ENCODE measurements at regions not wholly inside any gene's neighbourhood (a gene's known extent, or its start where the extent isn't known, plus 50 kb on each side); places are given as distances from the start of the nearest gene placed in this dataset.
"Not testable (repeated sequence)": the region's sequence is repeated elsewhere in the genome, so short reads cannot be mapped to it uniquely, and the experiment has no call there.

- peak overlapping the region; percentile 74 to 79 for H3K27ac ChIP-seq
- 19 to 45% methylated on average over 4 of the region's 4 CpGs for WGBS, 2 donors
- peaks cover 9% of the 10 kb centered on the region for H3K4me1 ChIP-seq
- no peaks in the 10 kb centered on the region for H3K27me3 ChIP-seq
- TF ChIP-seq POLR2A (IDR thresholded peaks at IDR 0.05) (no peak), CTCF (IDR thresholded peaks at IDR 0.05) (no peak)
- H3K4me3 ChIP-seq, result no peak overlapping the region
- intact Hi-C loops (cut with DNase I; ENCODE audit: low total_unique reads), result no loop called here
- no peaks in the 10 kb centered on the region for H3K36me3 ChIP-seq (ENCODE audit: low read depth, missing control alignments)
- no peaks in the 10 kb centered on the region for H3K9me3 ChIP-seq
- no peak for DNase-seq
Measured at GRCh38 chr5:154653764-154654485, 101.3 kb upstream of the LARP1 start.

GRCh38 chr5:154653418-154653763, 101.8 kb upstream of the LARP1 start:
- intact Hi-C loops (cut with DNase I; ENCODE audit: low total_unique reads), result no loop called here
- WGBS, 2 donors, result 70% methylated on average over 3 of the region's 3 CpGs; no CpG with 5 or more reads in 1 of the 2 donors
- Histone ChIP-seq H3K36me3 (ENCODE audit: low read depth, missing control alignments) (no peaks in the 10 kb centered on the region), H3K27me3 (no peaks in the 10 kb centered on the region), H3K4me1 (peaks cover 9% of the 10 kb centered on the region), H3K27ac (peak overlapping the region; percentile 74 to 79), H3K9me3 (no peaks in the 10 kb centered on the region), H3K4me3 (no peak overlapping the region)
- TF ChIP-seq POLR2A (IDR thresholded peaks at IDR 0.05) (no peak), CTCF (IDR thresholded peaks at IDR 0.05) (no peak)
- DNase-seq, result no peak

GRCh38 chr5:154652746-154653417, 102.3 kb upstream of the LARP1 start:
- intact Hi-C loops (cut with DNase I; ENCODE audit: low total_unique reads), result no loop called here
- Histone ChIP-seq H3K4me1 (peaks cover 9% of the 10 kb centered on the region), H3K27me3 (no peaks in the 10 kb centered on the region), H3K4me3 (no peak overlapping the region), H3K27ac (peak overlapping the region in 1 of 2 donors; percentile 74), H3K36me3 (ENCODE audit: low read depth, missing control alignments) (no peaks in the 10 kb centered on the region), H3K9me3 (no peaks in the 10 kb centered on the region)
- DNase-seq, result no peak
- 52 to 72% methylated on average over 5 of the region's 5 CpGs for WGBS, 2 donors
- TF ChIP-seq POLR2A (IDR thresholded peaks at IDR 0.05) (no peak), CTCF (IDR thresholded peaks at IDR 0.05) (no peak)

GRCh38 chr5:154651795-154652194, 103.4 kb upstream of the LARP1 start:
- H3K36me3 ChIP-seq (ENCODE audit: low read depth, missing control alignments); H3K27ac ChIP-seq; intact Hi-C loops (cut with DNase I; ENCODE audit: low total_unique reads); H3K9me3 ChIP-seq; DNase-seq; H3K4me1 ChIP-seq; H3K4me3 ChIP-seq; H3K27me3 ChIP-seq: not testable (repeated sequence)
- 85% methylated on average over 5 of the region's 5 CpGs for WGBS, 2 donors

- H3K36me3 ChIP-seq (ENCODE audit: low read depth, missing control alignments), result no peaks in the 10 kb centered on the region
- no peaks in the 10 kb centered on the region for H3K27me3 ChIP-seq
- 90 to 94% methylated on average over 9 of the region's 9 CpGs for WGBS, 2 donors
- intact Hi-C loops (cut with DNase I; ENCODE audit: low total_unique reads), result loop anchor here (5.0 kb wide), 1 partner anchor 164 kb away; no protein-coding TSS in a partner anchor
- H3K27ac ChIP-seq, result no peak overlapping the region
- H3K4me3 ChIP-seq, result no peak overlapping the region
- TF ChIP-seq POLR2A (IDR thresholded peaks at IDR 0.05), result no peak
- TF ChIP-seq CTCF (IDR thresholded peaks at IDR 0.05), result no peak
- no peaks in the 10 kb centered on the region for H3K9me3 ChIP-seq
- peaks cover under 1% of the 10 kb centered on the region for H3K4me1 ChIP-seq
- no peak for DNase-seq
Measured at GRCh38 chr5:154648706-154649105, 106.5 kb upstream of the LARP1 start.
